ENCODE measurements at regions not wholly inside any gene's neighbourhood (a gene's known extent, or its start where the extent isn't known, plus 50 kb on each side); places are given as distances from the start of the nearest gene placed in this dataset.

GRCh38 chr2:118554616-118555015, 292.8 kb downstream of the EN1 start:
- DNase-seq, result no peak

- no peak for DNase-seq
These were observed 297.9 kb downstream of the EN1 start for GRCh38 chr2:118549503-118549902.

GRCh38 chr2:118548880-118549488, 298.5 kb downstream of the EN1 start:
- no peak for DNase-seq

DNA sequence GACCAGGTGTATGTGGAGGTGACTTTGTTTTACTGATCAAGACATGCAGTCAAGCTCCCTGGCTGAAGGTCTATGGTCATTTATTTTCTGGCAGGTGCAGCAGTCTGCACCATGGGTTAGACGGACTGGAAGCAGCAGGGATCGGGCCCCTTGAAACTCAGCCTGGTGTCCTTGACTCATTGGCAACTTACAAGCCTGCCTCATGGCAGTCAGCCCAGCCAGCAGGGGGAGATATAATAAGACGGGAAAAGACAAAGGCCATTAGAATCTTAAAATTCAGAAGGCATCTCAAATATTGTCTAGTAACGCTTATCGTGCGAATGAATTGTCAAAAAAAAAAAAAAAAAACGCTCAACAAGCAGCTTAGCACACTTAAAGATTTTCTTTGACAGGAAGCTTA, 308.2 kb downstream of the EN1 start:
- DNase-seq, result no peak

GRCh38 chr2:118536306-118536705, 311.1 kb downstream of the EN1 start:
- no peak for DNase-seq

GRCh38 chr2:118535818-118536212, 311.6 kb downstream of the EN1 start:
- no peak for DNase-seq

- no peak for DNase-seq
These were observed 312.2 kb downstream of the EN1 start for GRCh38 chr2:118535171-118535817.

GRCh38 chr2:118530976-118531375, 316.5 kb downstream of the EN1 start:
- no peak for DNase-seq

DNA sequence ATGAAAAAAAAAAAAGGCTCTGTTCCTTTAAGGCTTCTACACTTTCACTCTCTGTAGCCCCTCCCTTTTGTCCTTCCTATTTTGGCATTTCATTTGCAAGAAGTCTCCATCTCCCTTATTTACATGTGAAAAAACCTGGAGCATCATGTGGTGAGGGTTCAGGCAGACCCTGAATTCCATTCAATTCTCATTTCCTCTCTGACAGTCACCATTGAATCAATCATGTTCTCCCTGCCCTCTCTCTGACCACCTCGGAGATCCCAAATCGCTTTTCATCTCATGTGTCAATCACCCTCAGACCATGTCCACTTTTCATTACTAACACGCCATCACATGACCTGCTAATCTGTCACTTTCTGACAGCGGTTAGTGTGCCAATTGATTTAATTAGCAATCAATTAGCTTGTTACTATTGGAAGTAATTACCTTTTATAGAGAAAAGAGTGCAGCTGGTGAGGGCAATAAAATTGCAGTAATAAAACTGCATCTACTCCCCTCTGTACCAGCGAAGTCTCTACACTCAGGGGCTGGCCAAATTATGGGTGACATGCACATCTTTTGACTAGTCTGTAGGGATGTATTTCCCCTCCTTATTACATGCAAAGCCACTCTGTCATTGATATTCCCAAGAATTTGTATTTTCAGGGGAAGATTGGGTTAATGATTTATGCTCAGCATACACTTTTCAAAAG, 317.4 kb downstream of the EN1 start:
- DNase-seq, result no peak

DNA sequence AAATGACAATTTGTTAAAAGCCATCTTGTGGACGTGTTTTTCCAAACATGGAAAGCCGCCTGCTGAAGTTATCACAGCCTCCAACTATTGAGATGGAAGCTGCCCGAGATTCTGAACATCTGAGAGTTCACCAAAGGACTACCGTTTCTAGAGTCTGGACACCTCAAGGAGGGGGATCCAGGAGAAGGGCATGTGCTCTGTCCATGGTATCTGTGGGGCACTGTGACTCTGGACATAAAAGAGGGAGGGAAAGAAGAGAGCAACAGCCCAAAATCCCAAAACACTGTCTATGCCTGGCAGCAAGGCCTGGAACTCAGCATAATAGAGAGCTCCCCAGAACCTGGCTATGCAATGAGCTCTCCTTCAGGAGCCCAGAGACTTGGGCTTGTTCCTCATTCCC, 319.9 kb downstream of the EN1 start:
- DNase-seq, result no peak

GRCh38 chr2:118525346-118525745, 322.1 kb downstream of the EN1 start:
- no peak for DNase-seq

- no peak for DNase-seq
These were observed 322.5 kb downstream of the EN1 start for GRCh38 chr2:118524911-118525310.

DNA sequence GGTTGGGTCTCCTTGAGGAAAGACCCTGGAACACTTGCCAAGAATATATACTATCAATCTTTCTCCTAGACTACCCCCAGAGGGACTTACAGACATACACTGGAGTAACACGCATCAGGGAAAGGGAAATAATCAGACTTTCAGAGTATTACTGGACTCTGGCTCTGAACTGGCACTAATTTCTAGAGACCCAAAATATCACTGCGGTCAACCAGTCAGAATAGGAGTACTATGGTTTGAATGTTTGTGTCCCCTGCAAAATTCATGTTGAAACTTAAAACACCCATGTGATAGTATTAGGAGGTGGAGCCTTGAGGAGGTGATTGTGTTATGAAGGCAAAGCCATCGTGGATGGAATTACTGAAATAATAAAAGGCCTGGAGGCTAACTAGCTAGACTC, 323.7 kb downstream of the EN1 start:
- no peak for DNase-seq

- no peak for DNase-seq
These were observed 325.5 kb downstream of the EN1 start for GRCh38 chr2:118521960-118522359.

GRCh38 chr2:118521272-118521671, 326.2 kb downstream of the EN1 start:
- no peak for DNase-seq

DNA sequence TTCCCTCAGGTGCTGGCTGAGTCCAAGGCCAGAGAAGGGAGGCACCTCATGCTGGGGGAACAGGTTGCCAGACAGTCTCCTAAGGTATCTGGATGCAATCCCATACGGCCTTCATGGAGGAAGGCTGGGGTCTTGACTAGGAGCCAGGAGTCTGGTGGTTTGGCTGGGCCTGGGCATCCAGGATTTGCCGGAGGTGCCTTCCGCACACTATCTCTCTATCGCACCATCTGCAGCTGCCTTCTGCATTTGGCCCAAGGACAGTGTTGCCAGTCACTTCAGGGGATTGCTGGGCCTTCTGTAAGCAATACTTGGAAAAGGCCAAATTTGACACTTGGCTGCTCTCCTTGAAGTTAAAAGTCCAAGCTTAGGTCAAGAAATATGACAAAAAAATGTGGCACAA, 327.2 kb downstream of the EN1 start:
- no peak for DNase-seq

GRCh38 chr2:118519511-118519910, 327.9 kb downstream of the EN1 start:
- no peak for DNase-seq

DNA sequence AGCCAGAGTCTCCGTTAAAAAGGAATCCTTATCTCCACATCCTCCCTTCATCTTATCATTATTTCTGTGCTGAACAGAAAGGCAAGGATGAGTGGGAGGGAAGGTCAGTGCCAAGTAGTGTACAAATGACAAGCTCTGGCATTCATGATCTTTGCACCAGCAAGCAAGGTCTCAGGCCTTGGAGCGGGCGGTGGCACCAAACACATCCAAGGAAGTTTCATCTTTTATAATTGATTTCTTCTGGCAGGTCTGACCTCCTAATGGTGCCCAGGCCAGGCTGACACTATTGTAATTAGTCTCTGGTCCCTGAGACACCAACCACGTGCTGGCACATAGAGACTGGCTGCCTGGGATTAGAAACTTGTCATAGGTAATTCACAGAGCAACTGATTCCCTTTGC, 336.6 kb downstream of the EN1 start:
- no peak for DNase-seq

GRCh38 chr2:118509319-118510004, 338.0 kb downstream of the EN1 start:
- no peak for DNase-seq

GRCh38 chr2:118508282-118508681, 339.2 kb downstream of the EN1 start:
- DNase-seq, result no peak

GRCh38 chr2:118505436-118505835, 342.0 kb downstream of the EN1 start:
- DNase-seq, result no peak

- no peak for DNase-seq
These were observed 345.3 kb downstream of the EN1 start for GRCh38 chr2:118502106-118502505.

DNA sequence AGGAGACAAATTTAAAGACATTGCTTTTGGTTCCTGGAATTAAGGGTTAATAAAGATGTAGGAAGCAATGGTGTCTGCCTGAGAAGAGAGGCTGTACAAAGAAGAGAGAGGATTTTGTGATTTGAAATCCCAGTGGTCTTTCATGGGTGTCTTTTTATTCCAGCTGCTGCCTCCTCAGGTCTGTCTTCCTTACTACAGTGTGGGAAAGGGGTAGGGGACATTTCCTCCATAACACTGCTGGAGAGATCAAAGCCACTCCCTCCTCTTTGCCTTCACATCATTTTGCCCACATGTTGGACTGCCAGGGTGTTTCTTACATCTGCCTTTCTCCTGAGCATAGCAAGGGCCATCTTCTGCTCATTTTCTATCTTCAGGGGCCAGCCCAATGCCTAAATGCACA, 348.5 kb downstream of the EN1 start:
- no peak for DNase-seq

Measured in activated CD8-positive, alpha-beta memory T cell treated with anti-CD3 and anti-CD28 coated beads for 24 hours (primary cell).